ENCODE measurements at regions not wholly inside any gene's neighbourhood (a gene's known extent, or its start where the extent isn't known, plus 50 kb on each side); places are given as distances from the start of the nearest gene placed in this dataset.

DNA sequence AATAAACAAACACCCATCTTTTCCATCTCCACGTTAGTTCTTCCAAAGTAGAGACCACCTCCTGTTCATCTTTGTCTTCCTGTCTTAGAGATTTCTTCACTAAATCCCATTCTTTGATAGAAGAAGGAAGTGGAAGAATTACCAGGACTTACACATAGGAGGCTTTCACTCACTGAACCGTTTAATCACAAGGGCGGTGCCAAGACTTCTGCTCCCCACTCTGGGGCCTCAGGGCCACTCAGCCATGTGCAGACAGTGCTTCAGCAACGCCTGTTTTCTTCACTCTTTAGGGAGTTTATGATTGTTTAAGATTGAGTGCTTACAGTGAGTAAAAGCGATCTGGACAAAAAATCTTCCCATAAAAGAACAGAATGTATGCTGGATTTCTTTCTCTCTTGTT is 63.9 kb upstream of the SORCS3 start:
- WGBS, 5 donors = 45 to 61% (median 55%) methylated on average over 5 of the region's 5 CpGs
- TF ChIP-seq, protein P1, sequence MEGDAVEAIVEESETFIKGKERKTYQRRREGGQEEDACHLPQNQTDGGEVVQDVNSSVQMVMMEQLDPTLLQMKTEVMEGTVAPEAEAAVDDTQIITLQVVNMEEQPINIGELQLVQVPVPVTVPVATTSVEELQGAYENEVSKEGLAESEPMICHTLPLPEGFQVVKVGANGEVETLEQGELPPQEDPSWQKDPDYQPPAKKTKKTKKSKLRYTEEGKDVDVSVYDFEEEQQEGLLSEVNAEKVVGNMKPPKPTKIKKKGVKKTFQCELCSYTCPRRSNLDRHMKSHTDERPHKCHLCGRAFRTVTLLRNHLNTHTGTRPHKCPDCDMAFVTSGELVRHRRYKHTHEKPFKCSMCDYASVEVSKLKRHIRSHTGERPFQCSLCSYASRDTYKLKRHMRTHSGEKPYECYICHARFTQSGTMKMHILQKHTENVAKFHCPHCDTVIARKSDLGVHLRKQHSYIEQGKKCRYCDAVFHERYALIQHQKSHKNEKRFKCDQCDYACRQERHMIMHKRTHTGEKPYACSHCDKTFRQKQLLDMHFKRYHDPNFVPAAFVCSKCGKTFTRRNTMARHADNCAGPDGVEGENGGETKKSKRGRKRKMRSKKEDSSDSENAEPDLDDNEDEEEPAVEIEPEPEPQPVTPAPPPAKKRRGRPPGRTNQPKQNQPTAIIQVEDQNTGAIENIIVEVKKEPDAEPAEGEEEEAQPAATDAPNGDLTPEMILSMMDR (IDR thresholded peaks at IDR 0.05 in 8 of 11, conservative IDR thresholded peaks at IDR 0.05 in 3 of 11) = no peak
- no peak for TF ChIP-seq POLR2A (IDR thresholded peaks at IDR 0.05)
- no peak for TF ChIP-seq POLR2AphosphoS5 (IDR thresholded peaks at IDR 0.05)
- intact Hi-C loops (cut with DNase I; ENCODE audit: low total_unique reads) = no loop called here

DNA sequence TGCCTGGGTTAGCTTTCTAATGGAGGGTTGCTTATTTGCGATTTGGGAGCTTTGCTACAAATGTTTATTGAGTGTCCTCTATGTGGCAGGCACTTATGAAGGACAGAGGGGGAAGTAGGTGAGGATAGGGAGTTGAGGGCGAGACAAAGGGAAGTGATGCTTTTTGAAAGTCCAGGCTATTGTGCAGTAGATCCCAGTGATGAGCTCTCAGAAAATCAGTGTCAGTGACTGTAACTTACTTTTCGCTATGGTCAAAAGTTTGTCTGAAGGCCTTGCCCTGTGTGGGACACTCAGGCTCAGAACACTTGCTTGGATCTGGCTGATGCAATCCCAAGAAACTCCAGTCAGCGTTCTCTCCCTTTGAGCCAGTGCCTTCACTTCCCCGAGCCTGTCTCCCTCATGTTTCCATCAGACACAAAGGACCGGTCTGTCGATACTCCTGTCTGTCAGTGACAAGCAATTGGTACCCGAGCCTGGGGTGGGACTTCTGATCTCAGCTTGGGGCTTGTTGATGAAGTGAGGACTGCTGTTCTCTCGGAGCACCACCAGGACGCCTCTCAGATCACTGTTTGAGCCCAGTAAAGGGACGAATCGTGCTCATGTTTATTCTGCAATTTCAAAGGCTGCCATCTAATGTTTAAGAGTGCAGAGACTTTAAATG is 63.1 kb upstream of the SORCS3 start:
- H3K27ac ChIP-seq = no peak overlapping the region
- no peak overlapping the region for H3K4me3 ChIP-seq
- TF ChIP-seq POLR2A (IDR thresholded peaks at IDR 0.05) (no peak), POLR2AphosphoS5 (IDR thresholded peaks at IDR 0.05) (no peak)
- TF ChIP-seq, protein P1 (IDR thresholded peaks at IDR 0.05 in 8 of 11, conservative IDR thresholded peaks at IDR 0.05 in 3 of 11) = no peak
- DNase-seq = no peak
- H3K4me1 ChIP-seq = peaks cover 0 to 9% (median 3%) of the 10 kb centered on the region in 6 donors
- H3K36me3 ChIP-seq = no peaks in the 10 kb centered on the region
- intact Hi-C loops (cut with DNase I; ENCODE audit: low total_unique reads) = no loop called here
- WGBS, 5 donors = 64 to 84% (median 66%) methylated on average over 11 to 12 of the region's 12 CpGs
- peaks cover 0 to 43% (median 6%) of the 10 kb centered on the region in 7 donors for H3K27me3 ChIP-seq (replicated peaks in 1 of 7)
- H3K9me3 ChIP-seq = no peaks in the 10 kb centered on the region

More for the DNA sequence above, 63.9 kb upstream of the SORCS3 start:
- no peak overlapping the region for H3K27ac ChIP-seq
- H3K27me3 ChIP-seq (replicated peaks in 1 of 7) = peaks cover 0 to 43% (median 6%) of the 10 kb centered on the region in 7 donors
- no peaks in the 10 kb centered on the region for H3K36me3 ChIP-seq
- H3K4me3 ChIP-seq = no peak overlapping the region
- no peak for DNase-seq
- H3K9me3 ChIP-seq = peaks cover 0 to 3% (median 0%) of the 10 kb centered on the region in 8 donors
- H3K4me1 ChIP-seq = peaks cover 0 to 9% (median 3%) of the 10 kb centered on the region in 6 donors

DNA sequence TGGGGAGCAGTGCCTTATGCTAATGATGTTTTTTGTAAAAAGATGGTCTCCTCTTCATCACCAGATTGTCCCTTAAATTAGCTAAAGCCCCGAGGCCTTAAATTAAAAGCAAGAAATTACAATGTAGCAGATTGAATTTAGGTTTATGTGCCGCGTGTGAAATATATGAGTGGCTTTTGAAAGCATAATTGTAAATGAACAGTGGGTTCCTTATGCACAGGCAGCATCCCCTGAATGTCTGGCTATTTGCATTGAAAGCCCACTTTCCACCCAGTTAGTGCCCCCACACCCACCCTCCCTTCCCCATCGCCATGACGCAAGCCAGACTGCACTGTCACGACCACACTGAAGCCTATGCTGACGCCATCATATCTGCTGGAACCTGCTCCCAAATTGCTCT is 62.4 kb upstream of the SORCS3 start:
- H3K4me1 ChIP-seq = peaks cover 0 to 9% (median 3%) of the 10 kb centered on the region in 6 donors
- TF ChIP-seq, protein P1 (IDR thresholded peaks at IDR 0.05 in 8 of 11, conservative IDR thresholded peaks at IDR 0.05 in 3 of 11) = no peak
- TF ChIP-seq POLR2AphosphoS5 (IDR thresholded peaks at IDR 0.05) (no peak), POLR2A (IDR thresholded peaks at IDR 0.05) (no peak)
- H3K27me3 ChIP-seq (replicated peaks in 1 of 7) = peaks cover 0 to 48% (median 6%) of the 10 kb centered on the region in 7 donors
- H3K4me3 ChIP-seq = no peak overlapping the region
- intact Hi-C loops (cut with DNase I; ENCODE audit: low total_unique reads) = no loop called here
- H3K36me3 ChIP-seq = no peaks in the 10 kb centered on the region
- no peak for DNase-seq
- H3K9me3 ChIP-seq = no peaks in the 10 kb centered on the region
- H3K27ac ChIP-seq = no peak overlapping the region
- WGBS, 5 donors = 74 to 84% (median 82%) methylated on average over 7 of the region's 7 CpGs

DNA sequence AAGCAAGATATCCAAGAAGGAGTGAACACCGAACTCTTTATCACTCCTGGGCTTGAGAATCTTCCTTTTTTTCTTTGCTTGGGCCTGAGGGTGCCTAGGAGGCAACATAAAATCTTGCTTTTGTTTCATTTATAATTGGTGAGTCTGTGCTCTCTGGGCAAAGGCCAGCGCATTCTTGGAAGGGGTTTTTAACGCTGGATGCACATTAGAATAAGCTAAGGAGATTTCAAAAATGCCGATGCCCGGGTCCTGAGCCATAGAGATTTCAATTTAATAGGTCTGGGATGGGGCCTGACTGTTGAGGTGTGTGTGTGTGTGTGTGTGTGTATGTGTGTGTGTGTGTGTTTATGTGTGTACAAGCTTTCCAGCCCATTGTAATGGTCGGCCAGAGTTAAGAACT is 62.0 kb upstream of the SORCS3 start:
- no peak for DNase-seq
- TF ChIP-seq, protein P1 (IDR thresholded peaks at IDR 0.05 in 8 of 11, conservative IDR thresholded peaks at IDR 0.05 in 3 of 11) = no peak
- TF ChIP-seq POLR2A (IDR thresholded peaks at IDR 0.05) (no peak), POLR2AphosphoS5 (IDR thresholded peaks at IDR 0.05) (no peak)
- H3K27ac ChIP-seq = no peak overlapping the region
- H3K9me3 ChIP-seq = no peaks in the 10 kb centered on the region
- H3K36me3 ChIP-seq = no peaks in the 10 kb centered on the region
- intact Hi-C loops (cut with DNase I; ENCODE audit: low total_unique reads) = no loop called here
- WGBS, 5 donors = 83 to 90% (median 84%) methylated on average over 6 of the region's 6 CpGs
- no peak overlapping the region for H3K4me3 ChIP-seq
- H3K4me1 ChIP-seq = peaks cover 0 to 9% (median 3%) of the 10 kb centered on the region in 6 donors
- H3K27me3 ChIP-seq (replicated peaks in 1 of 7) = peaks cover 0 to 50% (median 6%) of the 10 kb centered on the region in 7 donors

All from spleen (tissue), 11 donors.